PC-9 (cell line): ENCODE measurements at regions not wholly inside any gene's neighbourhood (a gene's known extent, or its start where the extent isn't known, plus 50 kb on each side); places are given as distances from the start of the nearest gene placed in this dataset.

Experiments used
- BruUV-seq: library from RNA; stranded (reverse); fragments of 400-500 nt; replicated peaks from 2 replicates; lab custom pipeline; 2021; lab: Mats Ljungman, UMichigan
- CTCF ChIA-PET: fragments of 300-600 bp; sonication (Branson Sonifier 250); formaldehyde crosslinking; loops from one replicate; lab custom pipeline; 2022; ENCODE audit warnings: antibody characterized with exemption; lab: Charles Lee
- POLR2A ChIA-PET: fragments of 300-600 bp; sonication (Branson Sonifier 250); formaldehyde crosslinking; loops from one replicate; lab custom pipeline; 2022; ENCODE audit warnings: antibody characterized with exemption; ENCODE audit not compliant: unreplicated experiment; lab: Charles Lee
- DNase-seq, 2 experiments: peaks; one replicate each; pipeline versions ENCODE4 v3.0.0 to v3.0.0-alpha.2; 2015 to 2022; ENCODE audit warnings: mixed read lengths in 1 of 2
- H2AFZ ChIP-seq: fragments of 200-600 bp; sonication (generic); 2 replicates; pipeline ENCODE4 v1.8.1; 2017; ENCODE audit warnings: antibody characterized with exemption
- H3F3A ChIP-seq: fragments of 200-600 bp; sonication (generic); 2 replicates; pipeline ENCODE4 v1.8.1; 2017; ENCODE audit warnings: antibody characterized with exemption, mild to moderate bottlenecking, low read depth; ENCODE audit not compliant: insufficient read depth
- H3K27ac ChIP-seq: fragments of 200-600 bp; sonication (generic); 2 replicates; pipeline ENCODE4 v1.6.1; 2016; ENCODE audit warnings: mixed run types
- H3K27me3 ChIP-seq: fragments of 200-600 bp; sonication (generic); 2 replicates; pipeline ENCODE4 v1.6.1; 2016; ENCODE audit warnings: low read depth, mixed run types; ENCODE audit not compliant: insufficient read depth
- H3K36me3 ChIP-seq: fragments of 200-600 bp; sonication (generic); 2 replicates; pipeline ENCODE4 v1.6.1; 2016; ENCODE audit warnings: low read depth, mixed run types
- H3K4me1 ChIP-seq: fragments of 200-600 bp; sonication (generic); replicated peaks from 2 replicates; pipeline ENCODE4 v1.6.1; 2016; ENCODE audit warnings: mixed run types; ENCODE audit not compliant: insufficient read depth
- H3K4me2 ChIP-seq: fragments of 200-600 bp; sonication (generic); 2 replicates; pipeline ENCODE4 v1.6.1; 2017; ENCODE audit warnings: mixed run types
- H3K4me3 ChIP-seq: fragments of 200-600 bp; sonication (generic); 2 replicates; pipeline ENCODE4 v1.6.1; 2016; ENCODE audit warnings: mixed run types
- H3K79me2 ChIP-seq: fragments of 200-600 bp; sonication (generic); 2 replicates; pipeline ENCODE4 v1.6.1; 2017; ENCODE audit warnings: low read depth, mixed run types
- H3K9me2 ChIP-seq: fragments of 200-600 bp; sonication (generic); 2 replicates; pipeline ENCODE4 v1.8.1; 2017; ENCODE audit warnings: mild to moderate bottlenecking; ENCODE audit not compliant: insufficient read depth
- H3K9me3 ChIP-seq: fragments of 200-600 bp; sonication (generic); 2 replicates; pipeline ENCODE4 v1.8.1; 2016; ENCODE audit warnings: low read depth; ENCODE audit not compliant: insufficient read depth
- H4K20me1 ChIP-seq: fragments of 200-600 bp; sonication (generic); 2 replicates; pipeline ENCODE4 v1.8.1; 2017; ENCODE audit not compliant: insufficient read depth
- EZH2 ChIP-seq: fragments of 200-600 bp; sonication (generic); IDR thresholded peaks from 2 replicates; pipeline ENCODE4 v1.8.0; 2017; ENCODE audit warnings: antibody characterized with exemption, low read depth
- intact Hi-C: fragments of 100-400 bp; cut with micrococcal nuclease; formaldehyde crosslinking; loops from one replicate; pipeline ENCODE4 v1.10.0; 2022; ENCODE audit not compliant: unreplicated experiment
- TF ChIP-seq, protein P1 (sequence below): fragments of 200-600 bp; sonication (generic); conservative IDR thresholded peaks from 2 replicates; pipeline ENCODE4 v1.6.1; 2017; ENCODE audit warnings: mixed run types, antibody characterized with exemption, mild to moderate bottlenecking, moderate library complexity

DNA sequence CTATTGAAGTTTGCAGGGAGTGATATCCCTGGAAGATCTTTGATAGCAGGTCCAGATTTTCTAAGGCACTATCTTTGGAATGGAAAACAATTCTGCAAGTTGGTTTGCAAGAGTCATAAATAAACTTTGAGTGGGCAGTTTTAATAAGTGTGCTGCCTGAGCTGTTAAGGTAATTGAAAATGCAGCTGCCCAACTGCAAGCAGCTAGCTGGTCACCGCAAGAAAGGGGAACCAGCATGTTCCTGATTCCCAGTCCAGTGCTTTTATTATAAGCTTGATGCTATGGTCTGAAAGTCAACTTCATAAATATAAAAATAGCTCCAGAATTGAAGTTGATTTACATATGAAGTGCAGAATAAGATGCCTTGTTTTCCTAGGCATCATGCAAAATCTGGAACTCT, 308.4 kb downstream of the ZNF248 start:
- no peaks in the 10 kb centered on the region for H3K9me3 ChIP-seq
- H3K36me3 ChIP-seq = no peaks in the 10 kb centered on the region

DNA sequence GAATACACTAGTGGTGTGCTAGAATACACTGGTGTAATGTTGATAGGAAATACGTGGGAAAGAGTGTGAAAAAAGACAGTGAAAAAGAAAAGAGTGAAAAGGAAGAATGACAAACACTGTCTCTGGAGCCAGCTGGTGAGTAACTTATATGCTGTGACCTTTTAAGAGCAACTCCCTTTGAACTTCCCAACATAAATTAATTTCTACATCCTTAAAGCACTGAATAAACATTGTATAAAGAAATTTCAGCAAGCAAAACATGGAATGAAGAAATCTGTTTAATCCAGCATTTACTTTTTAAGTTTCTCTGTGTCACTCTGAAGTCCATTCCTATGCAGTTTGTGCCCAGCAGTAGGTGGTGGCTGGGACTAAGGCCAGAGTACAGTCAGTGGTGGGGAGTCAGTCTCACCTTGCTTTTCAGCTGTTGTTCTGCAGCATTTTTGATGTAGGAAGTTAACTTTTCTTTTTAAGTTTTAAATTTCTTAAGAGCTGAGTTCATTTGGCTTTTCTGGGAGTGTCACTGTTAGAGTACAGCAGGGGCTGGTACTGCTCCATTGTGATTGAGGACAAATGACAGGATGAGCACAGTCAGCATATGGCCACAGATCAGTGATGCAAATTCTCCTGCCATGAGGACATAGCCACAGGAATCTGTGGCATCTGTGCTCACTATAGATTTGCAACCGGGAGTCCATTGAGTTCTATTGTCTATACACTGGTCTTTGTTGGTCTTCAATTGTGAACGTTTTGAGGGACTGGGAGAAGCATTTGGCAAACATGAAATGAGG, 321.8 kb downstream of the ZNF248 start:
- Histone ChIP-seq H3K27ac (no peak overlapping the region), H3K4me3 (no peak overlapping the region), H2AFZ (no peak overlapping the region), H3K36me3 (no peaks in the 10 kb centered on the region), H3K9me3 (no peaks in the 10 kb centered on the region), H3K79me2 (no peaks in the 10 kb centered on the region), H3K4me1 (no peaks in the 10 kb centered on the region), H3K27me3 (no peaks in the 10 kb centered on the region), H4K20me1 (no peaks in the 10 kb centered on the region), H3K9me2 (no peaks in the 10 kb centered on the region), H3K4me2 (no peak overlapping the region), H3F3A (no peaks in the 10 kb centered on the region)
- no TSS peak for BruUV-seq
- CTCF ChIA-PET = no interaction called here
- POLR2A ChIA-PET = no interaction called here
- intact Hi-C loops = no loop called here
- no peak for DNase-seq
- TF ChIP-seq EZH2 = no peak
- TF ChIP-seq, protein P1, sequence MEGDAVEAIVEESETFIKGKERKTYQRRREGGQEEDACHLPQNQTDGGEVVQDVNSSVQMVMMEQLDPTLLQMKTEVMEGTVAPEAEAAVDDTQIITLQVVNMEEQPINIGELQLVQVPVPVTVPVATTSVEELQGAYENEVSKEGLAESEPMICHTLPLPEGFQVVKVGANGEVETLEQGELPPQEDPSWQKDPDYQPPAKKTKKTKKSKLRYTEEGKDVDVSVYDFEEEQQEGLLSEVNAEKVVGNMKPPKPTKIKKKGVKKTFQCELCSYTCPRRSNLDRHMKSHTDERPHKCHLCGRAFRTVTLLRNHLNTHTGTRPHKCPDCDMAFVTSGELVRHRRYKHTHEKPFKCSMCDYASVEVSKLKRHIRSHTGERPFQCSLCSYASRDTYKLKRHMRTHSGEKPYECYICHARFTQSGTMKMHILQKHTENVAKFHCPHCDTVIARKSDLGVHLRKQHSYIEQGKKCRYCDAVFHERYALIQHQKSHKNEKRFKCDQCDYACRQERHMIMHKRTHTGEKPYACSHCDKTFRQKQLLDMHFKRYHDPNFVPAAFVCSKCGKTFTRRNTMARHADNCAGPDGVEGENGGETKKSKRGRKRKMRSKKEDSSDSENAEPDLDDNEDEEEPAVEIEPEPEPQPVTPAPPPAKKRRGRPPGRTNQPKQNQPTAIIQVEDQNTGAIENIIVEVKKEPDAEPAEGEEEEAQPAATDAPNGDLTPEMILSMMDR = no peak

More for the DNA sequence above, 308.4 kb downstream of the ZNF248 start:
- ChIA-PET POLR2A (no interaction called here), CTCF (no interaction called here)
- no peaks in the 10 kb centered on the region for H3K27me3 ChIP-seq
- no peaks in the 10 kb centered on the region for H3K9me2 ChIP-seq
- H3K27ac ChIP-seq = no peak overlapping the region
- H4K20me1 ChIP-seq = no peaks in the 10 kb centered on the region
- no peak for TF ChIP-seq EZH2
- H3K4me3 ChIP-seq = no peak overlapping the region
- no peaks in the 10 kb centered on the region for H3K4me1 ChIP-seq
- H3K79me2 ChIP-seq = no peaks in the 10 kb centered on the region
- no peak overlapping the region for H2AFZ ChIP-seq
- intact Hi-C loops = no loop called here
- no TSS peak for BruUV-seq
- no peaks in the 10 kb centered on the region for H3F3A ChIP-seq
- no peak for DNase-seq
- no peak overlapping the region for H3K4me2 ChIP-seq

DNA sequence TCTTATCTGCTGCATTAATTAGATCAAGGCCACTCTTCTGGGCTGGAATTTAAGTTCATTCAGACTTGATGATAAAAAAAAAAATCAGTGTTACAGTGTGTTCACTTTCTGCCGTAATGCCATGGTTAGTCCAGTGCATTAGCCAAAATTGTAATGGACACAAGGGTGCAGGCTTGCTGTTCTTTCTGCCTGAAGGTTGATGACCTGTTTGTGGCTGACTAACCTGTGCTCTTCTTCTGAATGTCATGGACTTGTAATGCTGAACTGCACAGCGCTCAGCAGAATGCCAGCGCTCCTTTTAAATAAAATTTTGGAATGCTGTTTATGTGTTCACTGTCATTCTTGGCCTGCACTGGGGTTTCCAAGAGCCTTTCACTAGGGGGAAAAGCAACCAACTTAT, 323.2 kb downstream of the ZNF248 start:
- no TSS peak for BruUV-seq
- Histone ChIP-seq H3K9me2 (no peaks in the 10 kb centered on the region), H4K20me1 (no peaks in the 10 kb centered on the region), H2AFZ (no peak overlapping the region), H3K36me3 (no peaks in the 10 kb centered on the region), H3K27ac (no peak overlapping the region), H3F3A (no peaks in the 10 kb centered on the region), H3K27me3 (no peaks in the 10 kb centered on the region), H3K4me3 (no peak overlapping the region), H3K4me2 (no peak overlapping the region), H3K4me1 (no peaks in the 10 kb centered on the region), H3K79me2 (no peaks in the 10 kb centered on the region), H3K9me3 (no peaks in the 10 kb centered on the region)
- POLR2A ChIA-PET = no interaction called here
- no peak for DNase-seq
- TF ChIP-seq EZH2 = no peak
- TF ChIP-seq, protein P1 = no peak
- CTCF ChIA-PET = no interaction called here
- intact Hi-C loops = no loop called here
